ENCODE measurements at regions not wholly inside any gene's neighbourhood (a gene's known extent, or its start where the extent isn't known, plus 50 kb on each side); places are given as distances from the start of the nearest gene placed in this dataset.
"Not testable (repeated sequence)": the region's sequence is repeated elsewhere in the genome, so short reads cannot be mapped to it uniquely, and the experiment has no call there.

GRCh38 chr2:222760301-222760897, 88.9 kb downstream of the MOGAT1 start:
- WGBS, 2 donors: 60 to 64% methylated on average over 7 of the region's 7 CpGs
- no peaks in the 10 kb centered on the region for H3K27me3 ChIP-seq

DNA sequence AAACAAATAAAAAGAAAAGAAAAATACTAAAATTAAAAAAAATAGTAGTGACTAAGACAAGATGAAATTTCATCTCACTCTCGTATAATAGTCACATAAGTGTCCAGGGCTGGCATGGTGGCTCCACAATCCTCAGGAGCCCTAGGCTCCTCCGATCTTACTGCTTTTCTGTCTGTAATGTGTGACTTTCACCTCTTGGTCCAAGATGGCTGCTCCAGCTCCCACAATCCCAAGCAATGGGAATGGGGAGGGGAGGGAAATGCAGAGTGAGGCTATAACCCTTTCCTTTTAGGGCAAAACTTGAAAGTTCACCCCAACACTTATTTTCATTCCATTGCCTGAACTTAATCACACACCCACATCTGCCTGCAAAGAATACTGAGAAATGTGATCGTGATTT, 90.4 kb downstream of the MOGAT1 start:
- Histone ChIP-seq H3K27me3 (no peaks in the 10 kb centered on the region), H3K4me3 (no peak overlapping the region), H3K36me3 (no peaks in the 10 kb centered on the region), H3K9me3 (no peaks in the 10 kb centered on the region), H3K27ac (no peak overlapping the region), H3K4me1 (no peaks in the 10 kb centered on the region)
- TF ChIP-seq, protein P1, sequence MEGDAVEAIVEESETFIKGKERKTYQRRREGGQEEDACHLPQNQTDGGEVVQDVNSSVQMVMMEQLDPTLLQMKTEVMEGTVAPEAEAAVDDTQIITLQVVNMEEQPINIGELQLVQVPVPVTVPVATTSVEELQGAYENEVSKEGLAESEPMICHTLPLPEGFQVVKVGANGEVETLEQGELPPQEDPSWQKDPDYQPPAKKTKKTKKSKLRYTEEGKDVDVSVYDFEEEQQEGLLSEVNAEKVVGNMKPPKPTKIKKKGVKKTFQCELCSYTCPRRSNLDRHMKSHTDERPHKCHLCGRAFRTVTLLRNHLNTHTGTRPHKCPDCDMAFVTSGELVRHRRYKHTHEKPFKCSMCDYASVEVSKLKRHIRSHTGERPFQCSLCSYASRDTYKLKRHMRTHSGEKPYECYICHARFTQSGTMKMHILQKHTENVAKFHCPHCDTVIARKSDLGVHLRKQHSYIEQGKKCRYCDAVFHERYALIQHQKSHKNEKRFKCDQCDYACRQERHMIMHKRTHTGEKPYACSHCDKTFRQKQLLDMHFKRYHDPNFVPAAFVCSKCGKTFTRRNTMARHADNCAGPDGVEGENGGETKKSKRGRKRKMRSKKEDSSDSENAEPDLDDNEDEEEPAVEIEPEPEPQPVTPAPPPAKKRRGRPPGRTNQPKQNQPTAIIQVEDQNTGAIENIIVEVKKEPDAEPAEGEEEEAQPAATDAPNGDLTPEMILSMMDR (IDR thresholded peaks at IDR 0.05): no peak
- TF ChIP-seq EP300 (IDR thresholded peaks at IDR 0.05) (no peak), POLR2A (IDR thresholded peaks at IDR 0.05) (no peak)
- no peak for DNase-seq (ENCODE audit: low spot score in 2 of 2)
- WGBS, 2 donors: 84 to 85% methylated on average over 3 of the region's 3 CpGs

More at GRCh38 chr2:222760301-222760897, 88.9 kb downstream of the MOGAT1 start:
- Histone ChIP-seq H3K4me3 (no peak overlapping the region), H3K27ac (no peak overlapping the region), H3K9me3 (no peaks in the 10 kb centered on the region), H3K4me1 (no peaks in the 10 kb centered on the region), H3K36me3 (no peaks in the 10 kb centered on the region)
- TF ChIP-seq POLR2A (IDR thresholded peaks at IDR 0.05) (no peak), EP300 (IDR thresholded peaks at IDR 0.05) (no peak)
- TF ChIP-seq, protein P1 (IDR thresholded peaks at IDR 0.05): no peak
- DNase-seq (ENCODE audit: low spot score in 2 of 2): no peak

DNA sequence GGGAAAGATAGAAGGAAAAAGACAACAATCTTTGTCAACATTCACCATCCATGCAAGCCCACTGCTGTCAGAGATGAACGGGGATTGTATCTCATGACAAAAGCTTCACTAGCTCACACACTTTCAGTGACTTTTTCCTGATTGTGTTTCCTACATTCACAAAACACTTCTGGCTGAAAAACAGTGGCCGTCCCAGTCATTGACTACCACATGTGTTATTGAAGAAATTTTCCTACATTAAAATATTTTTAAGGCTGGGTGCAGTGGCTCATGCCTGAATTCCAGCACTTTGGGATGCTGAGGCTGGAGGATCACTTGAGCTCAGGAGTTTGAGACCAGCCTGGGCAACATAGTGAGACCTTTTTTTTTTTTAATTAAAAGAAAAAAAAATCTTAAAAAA, 90.9 kb downstream of the MOGAT1 start:
- TF ChIP-seq, protein P1 (IDR thresholded peaks at IDR 0.05): no peak
- TF ChIP-seq EP300 (IDR thresholded peaks at IDR 0.05) (no peak), POLR2A (IDR thresholded peaks at IDR 0.05) (no peak)
- no peaks in the 10 kb centered on the region for H3K36me3 ChIP-seq
- H3K27me3 ChIP-seq: no peaks in the 10 kb centered on the region
- WGBS, 2 donors: 41 to 52% methylated on average over 2 of the region's 2 CpGs
- DNase-seq (ENCODE audit: low spot score in 2 of 2): no peak
- H3K4me3 ChIP-seq: no peak overlapping the region
- no peaks in the 10 kb centered on the region for H3K4me1 ChIP-seq
- no peak overlapping the region for H3K27ac ChIP-seq
- no peaks in the 10 kb centered on the region for H3K9me3 ChIP-seq

- WGBS, 2 donors: 79 to 94% methylated on average over 5 of the region's 5 CpGs
- not testable (repeated sequence) for H3K9me3 ChIP-seq; H3K4me1 ChIP-seq; H3K4me3 ChIP-seq; DNase-seq (ENCODE audit: low spot score in 2 of 2); H3K36me3 ChIP-seq; H3K27me3 ChIP-seq; H3K27ac ChIP-seq
Observed at GRCh38 chr2:222765883-222766282, 94.4 kb downstream of the MOGAT1 start.

DNA sequence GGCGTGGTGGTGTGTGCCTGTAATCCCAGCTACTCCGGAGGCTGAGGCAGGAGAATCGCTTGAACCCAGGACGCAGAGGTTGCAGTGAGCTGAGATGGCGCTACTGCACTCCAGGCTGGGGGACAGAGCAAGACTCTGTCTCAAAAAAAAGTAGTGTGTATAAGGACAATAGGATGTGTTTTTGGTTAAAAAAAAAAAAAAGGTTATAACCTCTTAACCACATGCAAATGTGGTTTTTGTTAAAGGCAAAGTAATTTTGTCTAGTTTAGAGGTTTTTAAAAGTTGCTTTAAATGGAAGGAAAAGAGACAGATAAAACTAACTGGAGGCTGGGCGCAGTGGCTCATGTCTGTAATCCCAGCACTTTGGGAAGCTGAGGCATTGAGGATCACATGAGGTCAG, 92.8 kb upstream of the ACSL3 start:
- not testable (repeated sequence) for H3K4me1 ChIP-seq; H3K27ac ChIP-seq; H3K36me3 ChIP-seq; H3K9me3 ChIP-seq; H3K27me3 ChIP-seq; DNase-seq (ENCODE audit: low spot score in 2 of 2); H3K4me3 ChIP-seq
- WGBS, 2 donors: 82 to 91% methylated on average over 6 of the region's 6 CpGs

DNA sequence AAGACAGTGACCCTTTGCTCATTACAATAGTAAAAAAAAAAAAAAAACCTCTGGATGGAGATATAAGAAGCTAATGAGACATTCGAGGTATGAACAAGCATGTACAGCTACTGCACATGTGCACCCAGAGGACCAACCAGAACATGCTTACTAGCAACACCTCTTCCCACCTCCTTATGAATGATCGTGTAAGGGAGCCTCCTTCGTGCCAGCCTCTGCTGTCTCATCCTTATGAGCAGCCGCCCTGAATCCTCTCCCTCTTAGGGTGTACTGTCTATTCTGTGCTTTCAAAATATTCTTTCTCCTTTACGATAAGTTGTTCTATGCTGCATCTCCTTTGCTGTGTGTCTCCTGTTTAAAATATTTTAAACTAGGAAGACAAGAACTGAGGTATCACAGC, 91.4 kb upstream of the ACSL3 start:
- H3K4me1 ChIP-seq: no peaks in the 10 kb centered on the region
- H3K4me3 ChIP-seq: no peak overlapping the region
- no peak for DNase-seq (ENCODE audit: low spot score in 2 of 2)
- 82 to 83% methylated on average over 5 of the region's 5 CpGs for WGBS, 2 donors
- no peak overlapping the region for H3K27ac ChIP-seq
- no peaks in the 10 kb centered on the region for H3K27me3 ChIP-seq
- TF ChIP-seq EP300 (IDR thresholded peaks at IDR 0.05): no peak
- no peak for TF ChIP-seq POLR2A (IDR thresholded peaks at IDR 0.05)
- TF ChIP-seq, protein P1 (IDR thresholded peaks at IDR 0.05): no peak
- no peaks in the 10 kb centered on the region for H3K36me3 ChIP-seq
- H3K9me3 ChIP-seq: no peaks in the 10 kb centered on the region

All from tibial nerve (tissue), 4 donors.